ENCODE measurements at regions not wholly inside any gene's neighbourhood (a gene's known extent, or its start where the extent isn't known, plus 50 kb on each side); places are given as distances from the start of the nearest gene placed in this dataset.

GRCh38 chr2:222080141-222080540, 218.7 kb downstream of the PAX3 start:
- no peaks in the 10 kb centered on the region for H3K36me3 ChIP-seq
- no peak overlapping the region for H3K4me3 ChIP-seq
- no peaks in the 10 kb centered on the region for H3K4me1 ChIP-seq
- DNase-seq (ENCODE audit: low spot score in 2 of 2): no peak
- intact Hi-C loops (cut with DNase I): no loop called here
- no peak overlapping the region for H3K27ac ChIP-seq
- TF ChIP-seq, protein P1, sequence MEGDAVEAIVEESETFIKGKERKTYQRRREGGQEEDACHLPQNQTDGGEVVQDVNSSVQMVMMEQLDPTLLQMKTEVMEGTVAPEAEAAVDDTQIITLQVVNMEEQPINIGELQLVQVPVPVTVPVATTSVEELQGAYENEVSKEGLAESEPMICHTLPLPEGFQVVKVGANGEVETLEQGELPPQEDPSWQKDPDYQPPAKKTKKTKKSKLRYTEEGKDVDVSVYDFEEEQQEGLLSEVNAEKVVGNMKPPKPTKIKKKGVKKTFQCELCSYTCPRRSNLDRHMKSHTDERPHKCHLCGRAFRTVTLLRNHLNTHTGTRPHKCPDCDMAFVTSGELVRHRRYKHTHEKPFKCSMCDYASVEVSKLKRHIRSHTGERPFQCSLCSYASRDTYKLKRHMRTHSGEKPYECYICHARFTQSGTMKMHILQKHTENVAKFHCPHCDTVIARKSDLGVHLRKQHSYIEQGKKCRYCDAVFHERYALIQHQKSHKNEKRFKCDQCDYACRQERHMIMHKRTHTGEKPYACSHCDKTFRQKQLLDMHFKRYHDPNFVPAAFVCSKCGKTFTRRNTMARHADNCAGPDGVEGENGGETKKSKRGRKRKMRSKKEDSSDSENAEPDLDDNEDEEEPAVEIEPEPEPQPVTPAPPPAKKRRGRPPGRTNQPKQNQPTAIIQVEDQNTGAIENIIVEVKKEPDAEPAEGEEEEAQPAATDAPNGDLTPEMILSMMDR (IDR thresholded peaks at IDR 0.05): no peak
- no peaks in the 10 kb centered on the region for H3K9me3 ChIP-seq
- H3K27me3 ChIP-seq: no peaks in the 10 kb centered on the region

- no peaks in the 10 kb centered on the region for H3K9me3 ChIP-seq
- no peaks in the 10 kb centered on the region for H3K27me3 ChIP-seq
- intact Hi-C loops (cut with DNase I): no loop called here
- DNase-seq (ENCODE audit: low spot score in 2 of 2): no peak
- no peaks in the 10 kb centered on the region for H3K4me1 ChIP-seq
- TF ChIP-seq, protein P1 (IDR thresholded peaks at IDR 0.05): no peak
- no peaks in the 10 kb centered on the region for H3K36me3 ChIP-seq
- no peak overlapping the region for H3K27ac ChIP-seq
- H3K4me3 ChIP-seq: no peak overlapping the region
These were observed 221.7 kb downstream of the PAX3 start for GRCh38 chr2:222076973-222077690.

DNA sequence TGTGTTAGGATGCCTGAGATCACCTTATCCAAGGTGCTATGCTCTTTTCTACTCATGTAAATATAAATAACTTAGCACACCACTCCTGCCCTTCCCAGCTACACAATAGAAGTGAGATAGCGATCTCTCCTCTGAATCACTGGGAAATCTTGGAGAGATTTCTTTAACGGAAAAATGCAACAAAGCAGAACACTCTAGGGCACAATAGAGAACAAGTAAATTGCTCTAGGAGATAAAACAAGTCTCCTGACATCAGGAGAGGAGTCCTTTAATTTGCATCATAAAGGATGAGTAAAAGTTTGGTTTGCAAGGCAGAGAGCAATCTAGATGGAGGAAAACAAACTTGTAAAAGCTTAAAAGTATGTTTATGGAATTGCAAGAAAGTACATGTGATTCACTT, 224.1 kb downstream of the PAX3 start:
- H3K27ac ChIP-seq: no peak overlapping the region
- DNase-seq (ENCODE audit: low spot score in 2 of 2): no peak
- no peaks in the 10 kb centered on the region for H3K36me3 ChIP-seq
- no peak overlapping the region for H3K4me3 ChIP-seq
- TF ChIP-seq, protein P1 (IDR thresholded peaks at IDR 0.05): no peak
- H3K9me3 ChIP-seq: no peaks in the 10 kb centered on the region
- intact Hi-C loops (cut with DNase I): no loop called here
- no peaks in the 10 kb centered on the region for H3K4me1 ChIP-seq
- H3K27me3 ChIP-seq: no peaks in the 10 kb centered on the region

DNA sequence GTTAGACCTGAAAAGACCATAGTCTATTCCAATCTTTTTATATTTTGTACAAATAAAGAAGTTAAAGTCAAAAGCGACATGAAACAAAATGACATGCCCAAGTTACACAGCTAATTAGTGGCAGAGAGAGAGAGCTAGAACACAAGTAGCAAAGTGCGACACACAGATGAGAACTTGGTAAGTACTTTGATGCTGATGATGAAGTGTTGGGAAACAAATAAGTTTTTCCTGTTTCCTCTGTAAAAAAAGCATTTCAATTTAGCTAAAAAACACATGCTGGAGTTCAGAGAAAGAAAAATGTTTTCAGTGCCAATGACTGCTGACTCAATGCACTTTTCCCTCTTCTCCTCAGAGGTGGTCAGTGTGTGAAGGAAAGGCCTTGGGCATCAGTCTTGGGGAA, 226.9 kb downstream of the PAX3 start:
- H3K9me3 ChIP-seq: no peaks in the 10 kb centered on the region

GRCh38 chr2:222064286-222064685, 234.5 kb downstream of the PAX3 start:
- no peak overlapping the region for H3K27ac ChIP-seq
- intact Hi-C loops (cut with DNase I): no loop called here
- TF ChIP-seq, protein P1 (IDR thresholded peaks at IDR 0.05): no peak

More for the DNA sequence above, 226.9 kb downstream of the PAX3 start:
- DNase-seq (ENCODE audit: low spot score in 2 of 2): no peak
- H3K4me3 ChIP-seq: no peak overlapping the region
- TF ChIP-seq, protein P1 (IDR thresholded peaks at IDR 0.05): no peak
- H3K27me3 ChIP-seq: no peaks in the 10 kb centered on the region
- H3K36me3 ChIP-seq: no peaks in the 10 kb centered on the region
- H3K27ac ChIP-seq: no peak overlapping the region
- H3K4me1 ChIP-seq: no peaks in the 10 kb centered on the region
- intact Hi-C loops (cut with DNase I): no loop called here

More at GRCh38 chr2:222064286-222064685, 234.5 kb downstream of the PAX3 start:
- Histone ChIP-seq H3K36me3 (no peaks in the 10 kb centered on the region), H3K9me3 (no peaks in the 10 kb centered on the region), H3K27me3 (no peaks in the 10 kb centered on the region), H3K4me3 (no peak overlapping the region), H3K4me1 (no peaks in the 10 kb centered on the region)
- no peak for DNase-seq (ENCODE audit: low spot score in 2 of 2)

All from ascending aorta (tissue), 2 donors.